Panc1 (cell line): ENCODE measurements at regions not wholly inside any gene's neighbourhood (a gene's known extent, or its start where the extent isn't known, plus 50 kb on each side); places are given as distances from the start of the nearest gene placed in this dataset.

ENCODE experiments used
- ATAC-seq: fragments of 200-7000 bp; cut with Tn5 transposase; 2 replicates; pipeline ENCODE4 v1.9.1; 2020; ENCODE audit warnings: mild to moderate bottlenecking, moderate library complexity
- BruUV-seq: library from RNA; stranded (reverse); fragments of 400-500 nt; replicated peaks from 2 replicates; lab custom pipeline; 2021; lab: Mats Ljungman, UMichigan
- CTCF ChIA-PET: fragments of 300-600 bp; sonication (Branson Sonifier 250); formaldehyde crosslinking; loops from one replicate; lab custom pipeline; 2022; ENCODE audit warnings: antibody characterized with exemption; lab: Charles Lee
- POLR2A ChIA-PET: fragments of 300-600 bp; sonication (Branson Sonifier 250); formaldehyde crosslinking; loops from one replicate; lab custom pipeline; 2022; ENCODE audit warnings: antibody characterized with exemption; lab: Charles Lee
- DNase-seq: peaks from one replicate; pipeline ENCODE4 v3.0.0-alpha.2; 2010; ENCODE audit warnings: low read depth, low spot score
- H3K27ac ChIP-seq: 2 replicates; pipeline ENCODE4 v1.5.1; 2011; ENCODE audit warnings: mild to moderate bottlenecking, low read length, inconsistent platforms
- H3K27me3 ChIP-seq: fragments of 200-500 bp; sonication (Bioruptor generic); 2 replicates; pipeline ENCODE4 v1.6.0; 2014; ENCODE audit warnings: low read length, inconsistent platforms; ENCODE audit not compliant: control insufficient read depth, insufficient read depth
- H3K36me3 ChIP-seq: fragments of 200-500 bp; sonication (Bioruptor generic); 2 replicates; pipeline ENCODE4 v1.5.1; 2014; ENCODE audit warnings: inconsistent platforms, mild to moderate bottlenecking, low read length, moderate library complexity; ENCODE audit not compliant: control insufficient read depth, insufficient read depth
- H3K4me1 ChIP-seq: 2 replicates; pipeline ENCODE4 v1.5.1; 2011; ENCODE audit warnings: inconsistent platforms, mild to moderate bottlenecking, low read length, moderate library complexity; ENCODE audit not compliant: control insufficient read depth, insufficient read depth
- H3K4me3 ChIP-seq, 2 experiments: 2 replicates each; pipeline ENCODE4 v1.5.1; 2011 to 2012; ENCODE audit warnings: low read depth in 2 of 2, low read length in 2 of 2, mild to moderate bottlenecking in 2 of 2, inconsistent platforms in 1 of 2, moderate library complexity in 1 of 2
- H3K9me3 ChIP-seq: fragments of 200-500 bp; sonication (Bioruptor generic); 2 replicates; pipeline ENCODE4 v1.5.1; 2014; ENCODE audit warnings: low read depth, mild to moderate bottlenecking, inconsistent platforms, low read length, moderate library complexity; ENCODE audit not compliant: control insufficient read depth, insufficient read depth
- CTCF ChIP-seq: fragments of 450-650 bp; IDR thresholded peaks from 2 replicates; pipeline ENCODE4 v1.5.1; 2017; ENCODE audit warnings: mild to moderate bottlenecking
- POLR2AphosphoS5 ChIP-seq: IDR thresholded peaks from 2 replicates; pipeline ENCODE4 v1.6.1; 2012; ENCODE audit warnings: mild to moderate bottlenecking, low read depth, low read length, moderate library complexity
- REST ChIP-seq, 2 experiments: IDR thresholded peaks; 2 replicates each; pipeline ENCODE4 v1.6.1; 2011 to 2012; ENCODE audit warnings: low read depth in 2 of 2, control low read depth in 1 of 2, low read length in 1 of 2, mild to moderate bottlenecking in 1 of 2, moderate library complexity in 1 of 2; ENCODE audit not compliant: insufficient read depth in 1 of 2
- SIN3A ChIP-seq: IDR thresholded peaks from 2 replicates; pipeline ENCODE4 v1.6.1; 2012; ENCODE audit warnings: low read depth, mild to moderate bottlenecking, low read length, moderate library complexity, borderline replicate concordance; ENCODE audit not compliant: insufficient read depth
- TCF7L2 ChIP-seq: IDR thresholded peaks from 2 replicates; pipeline ENCODE4 v1.6.1; 2011; ENCODE audit warnings: mild to moderate bottlenecking, low read depth, low read length, inconsistent platforms
- in situ Hi-C: cut with HindIII; loops from 2 replicates; pipeline ENCODE4 v1.10.0; 2016; ENCODE audit warnings: low sequenced_read_pairs, low pct_unique_long_range_greater_than_20kb
- intact Hi-C: fragments of 100-400 bp; cut with micrococcal nuclease; formaldehyde crosslinking; loops from one replicate; pipeline ENCODE4 v1.10.0; 2022; ENCODE audit not compliant: unreplicated experiment

- peaks cover 3% of the 10 kb centered on the region; the same call in 1 of the 2 replicates for H3K9me3 ChIP-seq
- ChIA-PET POLR2A (no interaction called here), CTCF (no interaction called here)
- H3K4me1 ChIP-seq: no peaks in the 10 kb centered on the region
- ATAC-seq: no peak
- no peak for DNase-seq
- H3K27me3 ChIP-seq: no peaks in the 10 kb centered on the region
- H3K36me3 ChIP-seq: no peaks in the 10 kb centered on the region
- intact Hi-C loops (no loop called here), in situ Hi-C loops (no loop called here)
- BruUV-seq: no TSS peak
- no peak overlapping the region for H3K4me3 ChIP-seq
- no peak overlapping the region for H3K27ac ChIP-seq
- no peak for TF ChIP-seq SIN3A
- peak; percentile 40 for TF ChIP-seq CTCF
These were observed 75.6 kb upstream of the REG3A start for GRCh38 chr2:79235135-79235534.

- POLR2A ChIA-PET: no interaction called here
- Histone ChIP-seq H3K4me1 (no peaks in the 10 kb centered on the region), H3K27ac (no peak overlapping the region), H3K9me3 (no peaks in the 10 kb centered on the region), H3K4me3 (no peak overlapping the region), H3K27me3 (no peaks in the 10 kb centered on the region), H3K36me3 (no peaks in the 10 kb centered on the region)
- DNase-seq (no peak), ATAC-seq (no peak)
- in situ Hi-C loops (no loop called here), intact Hi-C loops (loop anchor here (5.0 kb wide), 1 partner anchor 634 kb away; no protein-coding TSS in a partner anchor)
- BruUV-seq: no TSS peak
- CTCF ChIA-PET: no interaction called here
- TF ChIP-seq SIN3A (no peak), REST (IDR thresholded peaks at IDR 0.05; ENCODE audit: insufficient read depth in 1 of 2, low read depth in 2 of 2, low read length in 1 of 2) (no peak), CTCF (peak; percentile 42; the same call in 1 of the 2 replicates), TCF7L2 (no peak), POLR2AphosphoS5 (no peak)
These were observed 64.0 kb upstream of the REG3A start for GRCh38 chr2:79223539-79223938.
